H9 (cell line): ENCODE measurements at regions not wholly inside any gene's neighbourhood (a gene's known extent, or its start where the extent isn't known, plus 50 kb on each side); places are given as distances from the start of the nearest gene placed in this dataset.

Experiments used
- DNase-seq: peaks from one replicate; pipeline ENCODE4 v3.0.0-alpha.2; 2017
- H2AFZ ChIP-seq: one replicate; pipeline ENCODE4 v1.6.1; 2013; ENCODE audit warnings: mild to moderate bottlenecking, low read length, control low read depth, moderate library complexity
- H2AK5ac ChIP-seq: 2 replicates; pipeline ENCODE4 v1.6.1; 2013; ENCODE audit warnings: low read length, control low read depth, mixed read lengths; ENCODE audit not compliant: insufficient read length
- H2BK120ac ChIP-seq: one replicate; pipeline ENCODE4 v1.6.1; 2013; ENCODE audit warnings: low read depth, mild to moderate bottlenecking, low read length, control low read depth, inconsistent platforms; ENCODE audit not compliant: poor library complexity, severe bottlenecking
- H2BK12ac ChIP-seq: 2 replicates; pipeline ENCODE4 v1.6.1; 2013; ENCODE audit warnings: low read length, control low read depth, mixed read lengths, low read depth; ENCODE audit not compliant: insufficient read length
- H2BK15ac ChIP-seq: 2 replicates; pipeline ENCODE4 v1.6.1; 2013; ENCODE audit warnings: low read depth, low read length, control low read depth
- H2BK20ac ChIP-seq: one replicate; pipeline ENCODE4 v1.6.1; 2013; ENCODE audit warnings: low read depth, mild to moderate bottlenecking, low read length, control low read depth, inconsistent platforms; ENCODE audit not compliant: poor library complexity, severe bottlenecking
- H2BK5ac ChIP-seq: 2 replicates; pipeline ENCODE4 v1.6.1; 2013; ENCODE audit warnings: low read length, control low read depth, mixed read lengths; ENCODE audit not compliant: insufficient read length
- H3K14ac ChIP-seq: 2 replicates; pipeline ENCODE4 v1.6.1; 2013; ENCODE audit warnings: low read length, control low read depth; ENCODE audit not compliant: insufficient read depth
- H3K18ac ChIP-seq: 2 replicates; pipeline ENCODE4 v1.6.1; 2013; ENCODE audit warnings: low read depth, mild to moderate bottlenecking, mixed read lengths, low read length, control low read depth; ENCODE audit not compliant: insufficient read length
- H3K23ac ChIP-seq: 2 replicates; pipeline ENCODE4 v1.6.1; 2013; ENCODE audit warnings: low read length, control low read depth, mixed read lengths, low read depth; ENCODE audit not compliant: insufficient read length
- H3K23me2 ChIP-seq: 2 replicates; pipeline ENCODE4 v1.6.1; 2013; ENCODE audit warnings: low read depth, mild to moderate bottlenecking, mixed read lengths, low read length, control low read depth; ENCODE audit not compliant: insufficient read length, poor library complexity, severe bottlenecking
- H3K27ac ChIP-seq: 2 replicates; pipeline ENCODE4 v1.5.1; 2013; ENCODE audit warnings: low read length, control low read depth, mixed read lengths, low read depth; ENCODE audit not compliant: insufficient read length
- H3K27me3 ChIP-seq: 2 replicates; pipeline ENCODE4 v1.6.1; 2013; ENCODE audit warnings: low read length, control low read depth, inconsistent platforms; ENCODE audit not compliant: insufficient read depth
- H3K4ac ChIP-seq: 2 replicates; pipeline ENCODE4 v1.6.1; 2013; ENCODE audit warnings: low read depth, mild to moderate bottlenecking, control low read depth, inconsistent platforms, low read length, moderate library complexity
- H3K4me1 ChIP-seq: 2 replicates; pipeline ENCODE4 v1.6.1; 2013; ENCODE audit warnings: low read length, control low read depth, inconsistent platforms; ENCODE audit not compliant: insufficient read depth
- H3K4me2 ChIP-seq: 2 replicates; pipeline ENCODE4 v1.6.1; 2013; ENCODE audit warnings: low read length, control low read depth, mixed read lengths; ENCODE audit not compliant: insufficient read length, insufficient read depth
- H3K56ac ChIP-seq: 2 replicates; pipeline ENCODE4 v1.6.1; 2013; ENCODE audit warnings: low read depth, mild to moderate bottlenecking, mixed read lengths, low read length, control low read depth; ENCODE audit not compliant: insufficient read length
- H3K79me1 ChIP-seq: 2 replicates; pipeline ENCODE4 v1.6.1; 2013; ENCODE audit warnings: low read depth, mild to moderate bottlenecking, moderate library complexity, low read length, control low read depth, inconsistent platforms; ENCODE audit not compliant: insufficient read depth, poor library complexity, severe bottlenecking
- H3K79me2 ChIP-seq: 2 replicates; pipeline ENCODE4 v1.6.1; 2013; ENCODE audit warnings: low read length, control low read depth, inconsistent platforms; ENCODE audit not compliant: insufficient read depth
- H3K9ac ChIP-seq: 2 replicates; pipeline ENCODE4 v1.6.1; 2013; ENCODE audit warnings: low read length, control low read depth, mixed read lengths; ENCODE audit not compliant: insufficient read length; ENCODE audit errors: extremely low read depth
- H3K9me3 ChIP-seq: one replicate; pipeline ENCODE4 v1.6.1; 2013; ENCODE audit warnings: low read depth, low read length, inconsistent platforms; ENCODE audit not compliant: control insufficient read depth
- H3T11ph ChIP-seq: one replicate; pipeline ENCODE4 v1.6.1; 2013; ENCODE audit warnings: mild to moderate bottlenecking, low read length, control low read depth, inconsistent platforms
- H4K20me1 ChIP-seq: one replicate; pipeline ENCODE4 v1.6.1; 2013; ENCODE audit not compliant: control insufficient read depth, insufficient read length, insufficient read depth
- H4K5ac ChIP-seq: 2 replicates; pipeline ENCODE4 v1.6.1; 2013; ENCODE audit warnings: low read depth, mild to moderate bottlenecking, mixed read lengths, low read length, control low read depth; ENCODE audit not compliant: insufficient read length
- H4K8ac ChIP-seq: replicated peaks from 2 replicates; pipeline ENCODE4 v1.6.1; 2013; ENCODE audit warnings: low read length, control low read depth, mixed read lengths, low read depth; ENCODE audit not compliant: insufficient read length
- H4K91ac ChIP-seq: 2 replicates; pipeline ENCODE4 v1.6.1; 2013; ENCODE audit warnings: low read depth, mild to moderate bottlenecking, moderate library complexity, mixed read lengths, low read length, control low read depth; ENCODE audit not compliant: insufficient read length
- H3K27ac Mint-ChIP-seq, 3 experiments: 2 replicates in 2 of 3; 3 replicates in 1 of 3; pipeline ENCODE4 v1.8.0; 2020 to 2021; ENCODE audit warnings: mixed read lengths in 3 of 3, mild to moderate bottlenecking in 1 of 3, moderate library complexity in 1 of 3
- H3K27me3 Mint-ChIP-seq: 2 replicates; pipeline ENCODE4 v1.8.0; 2021; ENCODE audit warnings: low read depth, mild to moderate bottlenecking, moderate library complexity, mixed read lengths
- H3K36me3 Mint-ChIP-seq, 3 experiments: 2 replicates in 2 of 3; 3 replicates in 1 of 3; pipeline ENCODE4 v1.8.0; 2020 to 2021; ENCODE audit warnings: low read depth in 3 of 3, mixed read lengths in 3 of 3; ENCODE audit not compliant: insufficient read depth in 1 of 3
- H3K4me1 Mint-ChIP-seq, 2 experiments: 2 replicates each; pipeline ENCODE4 v1.8.0; 2020; ENCODE audit warnings: mixed read lengths in 2 of 2
- H3K4me3 Mint-ChIP-seq, 2 experiments: 2 replicates in 1 of 2; 3 replicates in 1 of 2; pipeline ENCODE4 v1.8.0; 2020 to 2021; ENCODE audit warnings: mild to moderate bottlenecking in 2 of 2, mixed read lengths in 2 of 2, moderate library complexity in 1 of 2
- H3K9me3 Mint-ChIP-seq, 2 experiments: 2 replicates in 1 of 2; 3 replicates in 1 of 2; pipeline ENCODE4 v1.8.0; 2020; ENCODE audit warnings: mild to moderate bottlenecking in 2 of 2, mixed read lengths in 2 of 2, moderate library complexity in 1 of 2
- CTCF ChIP-seq: fragments of 200-600 bp; sonication (generic); conservative IDR thresholded peaks from 3 replicates; pipeline ENCODE4 v1.8.0; 2021; ENCODE audit warnings: antibody characterized with exemption, mild to moderate bottlenecking
- WGBS: extraction: QIAGEN DNeasy Blood & Tissue Kit; methylation state at CpG from one replicate; pipeline ENCODE4 v1.1.7; 2013; ENCODE audit warnings: missing lambda C conversion rate, low lambda C conversion rate, mixed read lengths; ENCODE audit not compliant: insufficient read length; ENCODE audit errors: extremely low coverage; 5-methylcytosine and 5-hydroxymethylcytosine counted together

- H3K79me2 ChIP-seq: no peaks in the 10 kb centered on the region
- no peak overlapping the region for H3K14ac ChIP-seq
- H3K9me3 Mint-ChIP-seq: no peaks in the 10 kb centered on the region; a peak in 1 of 5 replicates
- no peaks in the 10 kb centered on the region for H3K79me1 ChIP-seq
- H3K9me3 ChIP-seq: no peaks in the 10 kb centered on the region
- no peak overlapping the region for H3K4me2 ChIP-seq
- H4K91ac ChIP-seq: no peak overlapping the region
- H2AK5ac ChIP-seq: no peak overlapping the region
- no peak overlapping the region for H3K9ac ChIP-seq
- no peak overlapping the region for H4K5ac ChIP-seq
- H2BK15ac ChIP-seq: no peak overlapping the region
- H3K36me3 Mint-ChIP-seq: no peaks in the 10 kb centered on the region; a peak in 1 of 7 replicates
- H3T11ph ChIP-seq: no peak overlapping the region
- H3K27ac Mint-ChIP-seq: no peak overlapping the region
- no peaks in the 10 kb centered on the region for H3K27me3 Mint-ChIP-seq
- no peak for DNase-seq
- no peak overlapping the region for H3K27ac ChIP-seq
- H3K18ac ChIP-seq: no peak overlapping the region
- H4K20me1 ChIP-seq: no peaks in the 10 kb centered on the region
- H2BK5ac ChIP-seq: no peak overlapping the region
- H3K27me3 ChIP-seq: no peaks in the 10 kb centered on the region
- H3K4me1 ChIP-seq: no peaks in the 10 kb centered on the region
- no peak overlapping the region for H2AFZ ChIP-seq
- H2BK20ac ChIP-seq: no peak overlapping the region
- no peaks in the 10 kb centered on the region for H3K23me2 ChIP-seq
- no CpG with 5 or more reads among the region's 2 CpGs for WGBS
- no peak overlapping the region for H3K4me3 Mint-ChIP-seq
- H2BK12ac ChIP-seq: no peak overlapping the region
- no peak for TF ChIP-seq CTCF
- peaks cover 3% of the 10 kb centered on the region in 2 experiments for H3K4me1 Mint-ChIP-seq
- no peak overlapping the region for H3K23ac ChIP-seq
- H3K4ac ChIP-seq: no peak overlapping the region
- no peak overlapping the region for H2BK120ac ChIP-seq
- no peak overlapping the region for H3K56ac ChIP-seq
- no peak overlapping the region for H4K8ac ChIP-seq
Observed at GRCh38 chr4:66649236-66649635, 896.1 kb downstream of the CENPC start.
